ENCODE measurements at regions not wholly inside any gene's neighbourhood (a gene's known extent, or its start where the extent isn't known, plus 50 kb on each side); places are given as distances from the start of the nearest gene placed in this dataset.

DNA sequence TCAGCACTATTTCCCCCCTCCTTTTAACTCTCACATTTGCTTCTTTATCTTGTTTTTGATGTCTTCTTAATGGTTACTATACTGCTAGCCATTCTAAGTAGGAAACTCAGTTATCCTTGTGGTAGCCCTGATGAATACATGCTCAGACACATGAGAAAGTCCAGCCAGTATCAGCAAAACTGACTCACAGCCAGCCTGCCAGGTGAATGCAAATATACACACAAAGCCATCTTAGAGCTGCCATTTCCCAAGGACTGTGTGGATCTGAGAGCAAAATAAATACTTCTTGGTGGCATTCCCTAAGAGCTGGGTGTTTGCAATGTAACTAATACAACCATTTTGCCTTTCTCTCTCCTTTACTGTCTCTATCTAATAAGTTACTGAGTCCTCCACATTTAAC is 455.2 kb downstream of the CCER1 start:
- Histone ChIP-seq H3K27ac (ENCODE audit: insufficient read depth, low read depth, low read length, poor library complexity, severe bottlenecking) (no peak overlapping the region), H3K36me3 (ENCODE audit: control insufficient read depth, insufficient read depth, low read length) (no peaks in the 10 kb centered on the region), H3K9me3 (ENCODE audit: control insufficient read depth, low read length) (no peaks in the 10 kb centered on the region), H3K27me3 (ENCODE audit: control insufficient read depth, insufficient read depth, low read length, poor library complexity, severe bottlenecking) (no peaks in the 10 kb centered on the region), H3K4me3 (ENCODE audit: insufficient read depth, low read depth, low read length) (no peak overlapping the region), H3K4me1 (ENCODE audit: control insufficient read depth, insufficient read depth, low read length) (no peaks in the 10 kb centered on the region)

DNA sequence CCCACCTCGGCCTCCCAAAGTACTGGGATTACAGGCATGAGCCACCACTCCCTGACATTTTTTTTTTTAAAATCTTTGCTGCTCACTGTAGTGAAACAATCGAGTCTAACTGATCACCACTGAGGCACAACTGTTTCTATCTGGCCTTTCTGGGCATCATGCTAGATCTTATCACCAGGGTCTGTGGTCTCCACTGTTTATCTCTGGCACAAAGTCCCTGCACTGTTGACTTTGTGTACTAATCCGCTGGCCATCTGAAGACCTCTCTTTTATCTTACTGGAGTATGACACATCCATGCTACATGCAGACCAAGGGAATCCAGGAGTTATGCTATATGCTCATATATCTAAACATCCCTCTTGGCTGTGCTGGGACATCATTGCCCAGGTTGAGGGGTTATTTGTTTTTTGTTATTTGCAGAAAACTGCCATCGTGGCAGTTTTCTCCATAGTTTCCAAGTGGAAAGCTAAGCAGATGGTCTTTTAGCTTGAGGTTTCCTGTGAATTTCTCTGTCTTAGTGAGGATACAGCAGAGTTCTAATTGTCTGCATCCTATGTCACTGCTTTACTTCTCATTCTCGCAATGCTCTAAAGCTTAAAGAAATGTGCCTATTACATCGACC is 456.9 kb downstream of the CCER1 start:
- WGBS, 2 experiments, result 90 to 95% methylated on average over 5 of the region's 6 CpGs
- H3K36me3 ChIP-seq (ENCODE audit: control insufficient read depth, insufficient read depth, low read length), result no peaks in the 10 kb centered on the region
- no peak overlapping the region for H3K27ac ChIP-seq (ENCODE audit: insufficient read depth, low read depth, low read length, poor library complexity, severe bottlenecking)
- no peaks in the 10 kb centered on the region for H3K27me3 ChIP-seq (ENCODE audit: control insufficient read depth, insufficient read depth, low read length, poor library complexity, severe bottlenecking)
- H3K9me3 ChIP-seq (ENCODE audit: control insufficient read depth, low read length), result no peaks in the 10 kb centered on the region
- H3K4me3 ChIP-seq (ENCODE audit: insufficient read depth, low read depth, low read length), result no peak overlapping the region
- no peaks in the 10 kb centered on the region for H3K4me1 ChIP-seq (ENCODE audit: control insufficient read depth, insufficient read depth, low read length)

DNA sequence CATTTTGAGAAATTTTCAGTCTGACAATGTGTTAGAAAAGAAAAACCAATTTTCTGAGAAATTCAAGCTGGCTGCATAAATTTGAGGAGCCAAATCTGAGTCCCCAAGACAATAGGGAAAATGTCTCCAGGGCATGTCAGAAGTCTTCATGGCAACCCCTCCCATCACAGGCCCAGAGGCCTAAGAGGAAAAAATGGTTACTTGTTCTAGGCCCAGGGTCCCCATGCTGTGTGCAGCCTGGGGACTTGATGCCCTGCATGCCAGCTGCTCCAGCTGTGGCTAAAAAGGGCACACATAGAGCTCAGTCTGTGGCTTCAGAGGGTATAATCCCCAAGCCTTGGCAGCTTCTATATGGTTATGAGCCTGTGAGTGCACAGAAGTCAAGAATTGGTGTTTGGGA is 464.6 kb downstream of the CCER1 start:
- Histone ChIP-seq H3K27ac (ENCODE audit: insufficient read depth, low read depth, low read length, poor library complexity, severe bottlenecking) (no peak overlapping the region), H3K4me3 (ENCODE audit: insufficient read depth, low read depth, low read length) (no peak overlapping the region), H3K36me3 (ENCODE audit: control insufficient read depth, insufficient read depth, low read length) (no peaks in the 10 kb centered on the region), H3K27me3 (ENCODE audit: control insufficient read depth, insufficient read depth, low read length, poor library complexity, severe bottlenecking) (no peaks in the 10 kb centered on the region), H3K9me3 (ENCODE audit: control insufficient read depth, low read length) (peaks cover 3% of the 10 kb centered on the region), H3K4me1 (ENCODE audit: control insufficient read depth, insufficient read depth, low read length) (no peaks in the 10 kb centered on the region)

DNA sequence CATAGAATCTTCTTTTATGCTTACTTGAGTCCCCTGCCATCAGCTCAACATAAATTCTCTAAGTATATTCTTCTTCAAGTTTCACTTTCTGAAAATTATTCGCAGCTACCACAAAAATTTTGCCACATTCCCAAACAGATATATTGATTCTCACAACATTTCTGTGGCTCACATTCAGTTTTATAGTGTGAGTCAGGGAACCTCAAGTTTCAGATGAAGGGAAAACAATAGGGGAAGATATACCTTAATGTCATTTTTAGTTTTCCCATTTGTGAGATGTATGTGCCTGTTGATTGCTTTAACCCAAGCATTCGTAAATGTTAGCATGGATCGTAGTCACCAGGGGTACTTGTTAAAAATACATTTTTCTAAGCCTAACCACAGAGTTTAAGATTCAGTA is 465.8 kb downstream of the CCER1 start:
- Histone ChIP-seq H3K4me1 (ENCODE audit: control insufficient read depth, insufficient read depth, low read length) (no peaks in the 10 kb centered on the region), H3K4me3 (ENCODE audit: insufficient read depth, low read depth, low read length) (no peak overlapping the region), H3K36me3 (ENCODE audit: control insufficient read depth, insufficient read depth, low read length) (no peaks in the 10 kb centered on the region), H3K27me3 (ENCODE audit: control insufficient read depth, insufficient read depth, low read length, poor library complexity, severe bottlenecking) (no peaks in the 10 kb centered on the region), H3K9me3 (ENCODE audit: control insufficient read depth, low read length) (peaks cover 3% of the 10 kb centered on the region), H3K27ac (ENCODE audit: insufficient read depth, low read depth, low read length, poor library complexity, severe bottlenecking) (no peak overlapping the region)
- 93% methylated on average over 3 of the region's 3 CpGs for WGBS, 2 experiments

DNA sequence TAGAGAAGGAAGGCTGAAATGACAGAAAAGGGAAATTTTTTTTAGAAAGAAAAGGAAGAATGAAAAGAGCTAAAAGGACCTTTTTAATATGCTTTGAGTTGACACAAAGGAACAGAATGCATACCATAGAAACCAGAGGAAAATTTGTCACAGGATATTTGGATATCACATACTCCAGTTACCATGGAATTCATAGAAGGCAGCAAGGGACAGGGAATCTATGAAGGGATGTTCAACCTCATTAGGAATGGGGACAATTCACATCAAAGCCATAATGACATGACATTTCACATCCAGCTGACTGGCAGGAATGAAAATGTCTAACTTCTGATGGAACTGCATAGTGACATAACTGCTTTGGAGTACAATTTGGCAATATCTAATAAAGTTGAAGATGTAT is 469.4 kb downstream of the CCER1 start:
- H3K9me3 ChIP-seq (ENCODE audit: control insufficient read depth, low read length), result peaks cover 2% of the 10 kb centered on the region
- H3K36me3 ChIP-seq (ENCODE audit: control insufficient read depth, insufficient read depth, low read length), result no peaks in the 10 kb centered on the region
- H3K27me3 ChIP-seq (ENCODE audit: control insufficient read depth, insufficient read depth, low read length, poor library complexity, severe bottlenecking), result no peaks in the 10 kb centered on the region
- no peak overlapping the region for H3K27ac ChIP-seq (ENCODE audit: insufficient read depth, low read depth, low read length, poor library complexity, severe bottlenecking)
- no peak overlapping the region for H3K4me3 ChIP-seq (ENCODE audit: insufficient read depth, low read depth, low read length)
- no peaks in the 10 kb centered on the region for H3K4me1 ChIP-seq (ENCODE audit: control insufficient read depth, insufficient read depth, low read length)

DNA sequence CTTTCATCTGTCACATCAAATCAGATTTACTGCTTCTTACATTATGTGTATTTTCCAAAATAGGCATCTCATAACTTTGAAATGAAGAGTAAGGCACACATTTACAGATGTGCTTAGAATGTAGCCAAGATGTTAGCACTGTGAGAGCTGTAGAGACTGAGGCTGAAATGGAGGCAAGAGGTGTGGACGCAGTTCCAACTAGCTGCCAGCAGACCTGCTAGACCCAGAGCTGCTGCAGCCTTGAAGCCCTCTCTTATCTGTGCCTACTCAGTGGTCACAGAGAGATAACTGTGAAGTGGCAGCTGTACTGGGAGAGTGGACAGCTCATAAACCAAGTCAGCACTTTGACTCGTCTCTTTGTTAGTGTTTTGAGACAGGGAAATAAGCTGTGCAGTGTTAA is 470.9 kb downstream of the CCER1 start:
- Histone ChIP-seq H3K9me3 (ENCODE audit: control insufficient read depth, low read length) (no peaks in the 10 kb centered on the region), H3K27me3 (ENCODE audit: control insufficient read depth, insufficient read depth, low read length, poor library complexity, severe bottlenecking) (no peaks in the 10 kb centered on the region), H3K27ac (ENCODE audit: insufficient read depth, low read depth, low read length, poor library complexity, severe bottlenecking) (no peak overlapping the region), H3K4me3 (ENCODE audit: insufficient read depth, low read depth, low read length) (no peak overlapping the region), H3K4me1 (ENCODE audit: control insufficient read depth, insufficient read depth, low read length) (no peaks in the 10 kb centered on the region), H3K36me3 (ENCODE audit: control insufficient read depth, insufficient read depth, low read length) (no peaks in the 10 kb centered on the region)
- 93 to 95% methylated on average over 2 of the region's 2 CpGs for WGBS, 2 experiments

DNA sequence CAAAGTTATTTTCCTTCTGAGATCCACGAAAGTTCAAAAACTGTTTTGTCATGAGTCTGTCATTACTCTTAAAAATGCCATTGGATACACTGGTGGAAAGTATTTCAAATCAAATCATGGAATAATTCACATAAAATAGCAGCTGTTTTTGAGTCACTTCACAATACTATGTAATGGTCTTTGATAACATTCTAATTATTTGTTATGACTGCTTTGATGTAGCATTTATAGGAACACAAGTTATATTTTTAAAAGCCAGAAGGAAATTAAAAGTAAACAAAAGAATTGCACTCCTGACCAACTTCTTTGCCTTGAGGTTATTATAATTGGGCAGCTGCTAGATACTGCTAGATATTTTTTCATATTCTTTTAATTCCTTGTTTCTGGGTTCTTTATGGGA is 473.2 kb downstream of the CCER1 start:
- 92 to 94% methylated on average over 1 of the region's 1 CpG for WGBS, 2 experiments
- H3K27ac ChIP-seq (ENCODE audit: insufficient read depth, low read depth, low read length, poor library complexity, severe bottlenecking), result no peak overlapping the region

DNA sequence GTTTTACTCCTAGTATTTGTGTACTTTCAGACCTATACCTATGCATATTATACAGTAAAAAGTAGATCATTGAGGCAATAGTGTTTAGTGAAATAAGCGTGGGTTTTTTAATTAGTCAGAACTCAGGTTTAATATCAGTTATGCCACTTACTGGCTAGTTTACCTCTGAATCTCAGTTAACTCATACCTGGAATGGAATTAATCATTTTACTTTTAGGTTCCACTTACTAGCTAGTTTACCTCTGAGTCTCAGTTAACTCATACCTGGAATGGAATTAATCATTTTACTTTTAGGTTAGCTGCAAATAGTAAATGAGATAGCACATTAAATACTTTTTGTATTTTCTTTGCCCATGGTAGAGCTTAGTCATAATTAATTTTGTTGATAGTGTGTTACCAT is 475.7 kb downstream of the CCER1 start:
- no peaks in the 10 kb centered on the region for H3K27me3 ChIP-seq (ENCODE audit: control insufficient read depth, insufficient read depth, low read length, poor library complexity, severe bottlenecking)
- H3K4me3 ChIP-seq (ENCODE audit: insufficient read depth, low read depth, low read length), result no peak overlapping the region
- H3K27ac ChIP-seq (ENCODE audit: insufficient read depth, low read depth, low read length, poor library complexity, severe bottlenecking), result no peak overlapping the region
- H3K4me1 ChIP-seq (ENCODE audit: control insufficient read depth, insufficient read depth, low read length), result no peaks in the 10 kb centered on the region
- H3K9me3 ChIP-seq (ENCODE audit: control insufficient read depth, low read length), result no peaks in the 10 kb centered on the region
- 92 to 100% methylated on average over 1 of the region's 1 CpG for WGBS, 2 experiments
- H3K36me3 ChIP-seq (ENCODE audit: control insufficient read depth, insufficient read depth, low read length), result no peaks in the 10 kb centered on the region

More for the DNA sequence above, 473.2 kb downstream of the CCER1 start:
- H3K36me3 ChIP-seq (ENCODE audit: control insufficient read depth, insufficient read depth, low read length), result no peaks in the 10 kb centered on the region
- no peaks in the 10 kb centered on the region for H3K9me3 ChIP-seq (ENCODE audit: control insufficient read depth, low read length)
- no peak overlapping the region for H3K4me3 ChIP-seq (ENCODE audit: insufficient read depth, low read depth, low read length)
- H3K27me3 ChIP-seq (ENCODE audit: control insufficient read depth, insufficient read depth, low read length, poor library complexity, severe bottlenecking), result no peaks in the 10 kb centered on the region
- H3K4me1 ChIP-seq (ENCODE audit: control insufficient read depth, insufficient read depth, low read length), result no peaks in the 10 kb centered on the region

DNA sequence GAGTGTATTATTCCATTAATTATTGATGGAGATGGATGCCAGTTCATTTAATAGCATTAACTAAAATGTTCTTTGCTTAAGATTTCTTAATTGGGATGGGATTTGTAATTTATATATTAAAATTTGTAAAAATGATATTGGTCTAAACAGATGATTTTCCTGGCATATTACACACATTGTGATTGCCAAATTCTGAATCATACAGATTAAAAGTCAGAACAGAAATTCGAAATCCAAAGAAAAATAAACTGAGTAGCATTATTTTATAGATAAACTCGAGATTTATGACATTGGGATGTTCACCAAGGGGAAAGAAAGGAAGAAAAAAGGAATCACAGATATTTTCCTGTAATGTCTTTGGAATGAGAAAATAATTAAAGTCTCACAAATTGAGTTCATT is 481.1 kb downstream of the CCER1 start:
- Histone ChIP-seq H3K27ac (ENCODE audit: insufficient read depth, low read depth, low read length, poor library complexity, severe bottlenecking) (no peak overlapping the region), H3K9me3 (ENCODE audit: control insufficient read depth, low read length) (no peaks in the 10 kb centered on the region), H3K4me3 (ENCODE audit: insufficient read depth, low read depth, low read length) (no peak overlapping the region), H3K27me3 (ENCODE audit: control insufficient read depth, insufficient read depth, low read length, poor library complexity, severe bottlenecking) (no peaks in the 10 kb centered on the region), H3K4me1 (ENCODE audit: control insufficient read depth, insufficient read depth, low read length) (no peaks in the 10 kb centered on the region), H3K36me3 (ENCODE audit: control insufficient read depth, insufficient read depth, low read length) (no peaks in the 10 kb centered on the region)
- WGBS, 2 experiments, result 83 to 90% methylated on average over 2 of the region's 2 CpGs

DNA sequence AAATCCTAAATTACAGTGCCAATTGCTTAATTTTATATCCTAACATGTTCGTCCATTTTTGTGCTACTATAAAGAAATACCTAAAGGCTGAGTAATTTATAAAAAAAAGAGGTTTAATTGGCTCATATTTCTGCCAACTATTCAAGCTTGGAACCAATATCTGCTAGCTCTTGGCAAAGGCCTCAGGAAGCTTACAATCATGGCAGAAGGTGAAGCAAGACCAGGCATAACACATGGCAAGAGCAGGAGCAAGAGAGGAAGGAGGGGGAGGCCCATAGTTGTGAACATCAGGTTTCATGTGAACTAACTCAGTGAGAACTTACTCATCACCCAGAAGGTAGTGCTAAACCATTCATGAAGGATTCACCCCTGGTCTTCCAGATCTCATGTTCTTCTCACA is 494.3 kb downstream of the CCER1 start:
- no peaks in the 10 kb centered on the region for H3K36me3 ChIP-seq (ENCODE audit: control insufficient read depth, insufficient read depth, low read length)
- WGBS, 2 experiments, result no CpG with 5 or more reads among the region's 1 CpG
- no peak overlapping the region for H3K27ac ChIP-seq (ENCODE audit: insufficient read depth, low read depth, low read length, poor library complexity, severe bottlenecking)
- no peaks in the 10 kb centered on the region for H3K9me3 ChIP-seq (ENCODE audit: control insufficient read depth, low read length)
- H3K4me1 ChIP-seq (ENCODE audit: control insufficient read depth, insufficient read depth, low read length), result no peaks in the 10 kb centered on the region
- no peak overlapping the region for H3K4me3 ChIP-seq (ENCODE audit: insufficient read depth, low read depth, low read length)
- H3K27me3 ChIP-seq (ENCODE audit: control insufficient read depth, insufficient read depth, low read length, poor library complexity, severe bottlenecking), result no peaks in the 10 kb centered on the region

DNA sequence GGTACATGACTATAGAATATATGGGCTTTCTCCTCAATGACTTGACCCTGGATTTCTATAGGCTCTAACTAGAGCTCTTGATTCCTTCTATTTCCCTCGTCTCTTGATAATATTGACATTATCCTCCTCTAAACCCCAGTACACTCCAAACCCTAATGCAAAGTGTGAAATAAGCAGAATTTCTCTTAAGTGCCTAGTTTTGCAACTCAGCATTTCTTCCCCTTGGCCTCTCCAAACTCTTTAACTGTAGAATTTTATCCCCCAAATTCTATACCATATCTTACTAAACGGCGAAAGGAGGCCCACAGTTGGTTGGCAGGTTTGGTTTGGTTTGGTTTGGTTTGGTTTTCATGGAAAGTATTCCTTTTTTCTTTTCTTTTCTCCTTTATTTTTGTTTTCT is 498.7 kb downstream of the CCER1 start:
- Histone ChIP-seq H3K9me3 (ENCODE audit: control insufficient read depth, low read length) (no peaks in the 10 kb centered on the region), H3K36me3 (ENCODE audit: control insufficient read depth, insufficient read depth, low read length) (no peaks in the 10 kb centered on the region), H3K4me3 (ENCODE audit: insufficient read depth, low read depth, low read length) (no peak overlapping the region), H3K4me1 (ENCODE audit: control insufficient read depth, insufficient read depth, low read length) (no peaks in the 10 kb centered on the region), H3K27me3 (ENCODE audit: control insufficient read depth, insufficient read depth, low read length, poor library complexity, severe bottlenecking) (no peaks in the 10 kb centered on the region), H3K27ac (ENCODE audit: insufficient read depth, low read depth, low read length, poor library complexity, severe bottlenecking) (no peak overlapping the region)
- 94 to 99% methylated on average over 1 to 3 of the region's 3 CpGs for WGBS, 2 experiments
